ENCODE measurements at regions not wholly inside any gene's neighbourhood (a gene's known extent, or its start where the extent isn't known, plus 50 kb on each side); places are given as distances from the start of the nearest gene placed in this dataset.
"Not testable (repeated sequence)": the region's sequence is repeated elsewhere in the genome, so short reads cannot be mapped to it uniquely, and the experiment has no call there.

GRCh38 chr9:115884846-115885245 lies 268.7 kb upstream of the PAPPA start:
- H2AFZ ChIP-seq (ENCODE audit: low read depth, low read length): no peak overlapping the region
- H3K27me3 ChIP-seq (ENCODE audit: insufficient read depth, low read length): no peaks in the 10 kb centered on the region
- H3K36me3 ChIP-seq (ENCODE audit: insufficient read depth, low read length): no peaks in the 10 kb centered on the region
- no peak overlapping the region for H3K4me3 ChIP-seq (ENCODE audit: low read length)
- H3K9me3 ChIP-seq (ENCODE audit: low read length): no peaks in the 10 kb centered on the region
- H3K4me1 ChIP-seq (ENCODE audit: insufficient read depth, low read length): no peaks in the 10 kb centered on the region

GRCh38 chr9:115888131-115888530 lies 265.5 kb upstream of the PAPPA start:
- Histone ChIP-seq H3K9me3 (ENCODE audit: low read length) (no peaks in the 10 kb centered on the region), H3K4me1 (ENCODE audit: insufficient read depth, low read length) (no peaks in the 10 kb centered on the region), H3K36me3 (ENCODE audit: insufficient read depth, low read length) (no peaks in the 10 kb centered on the region), H3K4me3 (ENCODE audit: low read length) (no peak overlapping the region), H2AFZ (ENCODE audit: low read depth, low read length) (no peak overlapping the region), H3K27me3 (ENCODE audit: insufficient read depth, low read length) (no peaks in the 10 kb centered on the region)

- H3K9me3 ChIP-seq (ENCODE audit: low read length): no peaks in the 10 kb centered on the region
Observed at GRCh38 chr9:115891929-115892328, 261.7 kb upstream of the PAPPA start.

GRCh38 chr9:115898478-115898877 lies 255.1 kb upstream of the PAPPA start:
- not testable (repeated sequence) for H3K4me1 ChIP-seq (ENCODE audit: insufficient read depth, low read length); H3K4me3 ChIP-seq (ENCODE audit: low read length); H3K27me3 ChIP-seq (ENCODE audit: insufficient read depth, low read length); H3K9me3 ChIP-seq (ENCODE audit: low read length); H2AFZ ChIP-seq (ENCODE audit: low read depth, low read length); H3K36me3 ChIP-seq (ENCODE audit: insufficient read depth, low read length)

More at GRCh38 chr9:115891929-115892328, 261.7 kb upstream of the PAPPA start:
- H3K36me3 ChIP-seq (ENCODE audit: insufficient read depth, low read length): no peaks in the 10 kb centered on the region
- H3K4me1 ChIP-seq (ENCODE audit: insufficient read depth, low read length): no peaks in the 10 kb centered on the region
- H3K27me3 ChIP-seq (ENCODE audit: insufficient read depth, low read length): no peaks in the 10 kb centered on the region
- H3K4me3 ChIP-seq (ENCODE audit: low read length): no peak overlapping the region
- H2AFZ ChIP-seq (ENCODE audit: low read depth, low read length): no peak overlapping the region

GRCh38 chr9:115900698-115901097 lies 252.9 kb upstream of the PAPPA start:
- Histone ChIP-seq H3K4me3 (ENCODE audit: low read length) (no peak overlapping the region), H3K4me1 (ENCODE audit: insufficient read depth, low read length) (no peaks in the 10 kb centered on the region), H3K27me3 (ENCODE audit: insufficient read depth, low read length) (no peaks in the 10 kb centered on the region), H3K36me3 (ENCODE audit: insufficient read depth, low read length) (no peaks in the 10 kb centered on the region), H3K9me3 (ENCODE audit: low read length) (no peaks in the 10 kb centered on the region), H2AFZ (ENCODE audit: low read depth, low read length) (no peak overlapping the region)

GRCh38 chr9:115910959-115911358 lies 242.6 kb upstream of the PAPPA start:
- Histone ChIP-seq H3K9me3 (ENCODE audit: low read length) (no peaks in the 10 kb centered on the region), H2AFZ (ENCODE audit: low read depth, low read length) (no peak overlapping the region), H3K4me1 (ENCODE audit: insufficient read depth, low read length) (no peaks in the 10 kb centered on the region), H3K27me3 (ENCODE audit: insufficient read depth, low read length) (no peaks in the 10 kb centered on the region), H3K36me3 (ENCODE audit: insufficient read depth, low read length) (no peaks in the 10 kb centered on the region), H3K4me3 (ENCODE audit: low read length) (no peak overlapping the region)

- Histone ChIP-seq H2AFZ (ENCODE audit: low read depth, low read length) (no peak overlapping the region), H3K4me3 (ENCODE audit: low read length) (no peak overlapping the region), H3K4me1 (ENCODE audit: insufficient read depth, low read length) (no peaks in the 10 kb centered on the region), H3K27me3 (ENCODE audit: insufficient read depth, low read length) (no peaks in the 10 kb centered on the region), H3K36me3 (ENCODE audit: insufficient read depth, low read length) (no peaks in the 10 kb centered on the region), H3K9me3 (ENCODE audit: low read length) (no peaks in the 10 kb centered on the region)
Observed at GRCh38 chr9:115912086-115912485, 241.5 kb upstream of the PAPPA start.

GRCh38 chr9:115913696-115914095 lies 239.9 kb upstream of the PAPPA start:
- Histone ChIP-seq H3K4me3 (ENCODE audit: low read length) (no peak overlapping the region), H3K27me3 (ENCODE audit: insufficient read depth, low read length) (no peaks in the 10 kb centered on the region), H3K9me3 (ENCODE audit: low read length) (no peaks in the 10 kb centered on the region), H3K4me1 (ENCODE audit: insufficient read depth, low read length) (no peaks in the 10 kb centered on the region), H2AFZ (ENCODE audit: low read depth, low read length) (no peak overlapping the region), H3K36me3 (ENCODE audit: insufficient read depth, low read length) (no peaks in the 10 kb centered on the region)

- Histone ChIP-seq H3K4me3 (ENCODE audit: low read length) (no peak overlapping the region), H3K36me3 (ENCODE audit: insufficient read depth, low read length) (no peaks in the 10 kb centered on the region), H3K27me3 (ENCODE audit: insufficient read depth, low read length) (no peaks in the 10 kb centered on the region), H2AFZ (ENCODE audit: low read depth, low read length) (no peak overlapping the region), H3K9me3 (ENCODE audit: low read length) (no peaks in the 10 kb centered on the region), H3K4me1 (ENCODE audit: insufficient read depth, low read length) (no peaks in the 10 kb centered on the region)
Observed at GRCh38 chr9:115914291-115914690, 239.3 kb upstream of the PAPPA start.

GRCh38 chr9:115921301-115921700 lies 232.3 kb upstream of the PAPPA start:
- no peaks in the 10 kb centered on the region for H3K4me1 ChIP-seq (ENCODE audit: insufficient read depth, low read length)
- no peak overlapping the region for H3K4me3 ChIP-seq (ENCODE audit: low read length)
- H3K9me3 ChIP-seq (ENCODE audit: low read length): no peaks in the 10 kb centered on the region
- no peaks in the 10 kb centered on the region for H3K36me3 ChIP-seq (ENCODE audit: insufficient read depth, low read length)
- no peak overlapping the region for H2AFZ ChIP-seq (ENCODE audit: low read depth, low read length)
- no peaks in the 10 kb centered on the region for H3K27me3 ChIP-seq (ENCODE audit: insufficient read depth, low read length)

GRCh38 chr9:115922444-115922843 lies 231.1 kb upstream of the PAPPA start:
- Histone ChIP-seq H3K27me3 (ENCODE audit: insufficient read depth, low read length) (no peaks in the 10 kb centered on the region), H3K4me1 (ENCODE audit: insufficient read depth, low read length) (no peaks in the 10 kb centered on the region), H3K4me3 (ENCODE audit: low read length) (no peak overlapping the region), H3K9me3 (ENCODE audit: low read length) (peaks cover 2% of the 10 kb centered on the region), H2AFZ (ENCODE audit: low read depth, low read length) (no peak overlapping the region), H3K36me3 (ENCODE audit: insufficient read depth, low read length) (no peaks in the 10 kb centered on the region)

- no peaks in the 10 kb centered on the region for H3K36me3 ChIP-seq (ENCODE audit: insufficient read depth, low read length)
Observed at GRCh38 chr9:115923410-115923809, 230.2 kb upstream of the PAPPA start.

GRCh38 chr9:115923903-115924668 lies 229.5 kb upstream of the PAPPA start:
- peaks cover 2% of the 10 kb centered on the region for H3K9me3 ChIP-seq (ENCODE audit: low read length)
- no peaks in the 10 kb centered on the region for H3K27me3 ChIP-seq (ENCODE audit: insufficient read depth, low read length)
- H3K36me3 ChIP-seq (ENCODE audit: insufficient read depth, low read length): no peaks in the 10 kb centered on the region
- H3K4me1 ChIP-seq (ENCODE audit: insufficient read depth, low read length): no peaks in the 10 kb centered on the region
- no peak overlapping the region for H3K4me3 ChIP-seq (ENCODE audit: low read length)
- no peak overlapping the region for H2AFZ ChIP-seq (ENCODE audit: low read depth, low read length)

More at GRCh38 chr9:115923410-115923809, 230.2 kb upstream of the PAPPA start:
- no peaks in the 10 kb centered on the region for H3K4me1 ChIP-seq (ENCODE audit: insufficient read depth, low read length)
- no peaks in the 10 kb centered on the region for H3K27me3 ChIP-seq (ENCODE audit: insufficient read depth, low read length)
- no peak overlapping the region for H3K4me3 ChIP-seq (ENCODE audit: low read length)
- H3K9me3 ChIP-seq (ENCODE audit: low read length): peaks cover 2% of the 10 kb centered on the region
- no peak overlapping the region for H2AFZ ChIP-seq (ENCODE audit: low read depth, low read length)

GRCh38 chr9:115924669-115924987 lies 229.0 kb upstream of the PAPPA start:
- peaks cover 2% of the 10 kb centered on the region for H3K9me3 ChIP-seq (ENCODE audit: low read length)

More at GRCh38 chr9:115924669-115924987, 229.0 kb upstream of the PAPPA start:
- Histone ChIP-seq H3K4me1 (ENCODE audit: insufficient read depth, low read length) (no peaks in the 10 kb centered on the region), H3K36me3 (ENCODE audit: insufficient read depth, low read length) (no peaks in the 10 kb centered on the region), H3K4me3 (ENCODE audit: low read length) (no peak overlapping the region), H3K27me3 (ENCODE audit: insufficient read depth, low read length) (no peaks in the 10 kb centered on the region), H2AFZ (ENCODE audit: low read depth, low read length) (no peak overlapping the region)

Data from neuron (in vitro differentiated cells).